OCI-LY7 (cell line): ENCODE measurements at regions not wholly inside any gene's neighbourhood (a gene's known extent, or its start where the extent isn't known, plus 50 kb on each side); places are given as distances from the start of the nearest gene placed in this dataset.

Experiments used
- BruUV-seq: library from RNA; stranded (reverse); fragments of 400-500 nt; replicated peaks from 2 replicates; lab custom pipeline; 2021; lab: Mats Ljungman, UMichigan
- CTCF ChIA-PET: fragments of 300-600 bp; sonication (Branson Sonifier 250); formaldehyde crosslinking; loops from one replicate; lab custom pipeline; 2022; ENCODE audit warnings: antibody characterized with exemption; ENCODE audit not compliant: unreplicated experiment; lab: Charles Lee
- POLR2A ChIA-PET: fragments of 300-600 bp; sonication (Branson Sonifier 250); formaldehyde crosslinking; loops from one replicate; lab custom pipeline; 2022; ENCODE audit warnings: antibody characterized with exemption; lab: Charles Lee
- DNase-seq: peaks from one replicate; pipeline ENCODE4 v3.0.0-alpha.2; 2015; ENCODE audit warnings: low spot score
- H2AFZ ChIP-seq: fragments of 200-600 bp; sonication (generic), shearing (Covaris generic); 2 replicates; pipeline ENCODE4 v1.6.1; 2014; ENCODE audit warnings: mild to moderate bottlenecking, antibody characterized with exemption, low read length, moderate library complexity
- H3K27ac ChIP-seq: fragments of 200-600 bp; sonication (generic); 2 replicates; pipeline ENCODE4 v1.5.1; 2014; ENCODE audit warnings: mixed run types, low read depth, mild to moderate bottlenecking, moderate library complexity, low read length, inconsistent platforms; ENCODE audit not compliant: poor library complexity, severe bottlenecking
- H3K36me3 ChIP-seq: fragments of 200-600 bp; sonication (generic); 2 replicates; pipeline ENCODE4 v1.6.1; 2014; ENCODE audit warnings: mild to moderate bottlenecking, antibody characterized with exemption, low read length, moderate library complexity, mixed read lengths; ENCODE audit not compliant: insufficient read depth
- H3K4me1 ChIP-seq: fragments of 200-600 bp; sonication (generic); 2 replicates; pipeline ENCODE4 v1.5.1; 2014; ENCODE audit warnings: mild to moderate bottlenecking, low read length; ENCODE audit not compliant: insufficient read depth, poor library complexity, severe bottlenecking
- H3K4me2 ChIP-seq: fragments of 200-600 bp; sonication (generic); 2 replicates; pipeline ENCODE4 v1.6.1; 2014; ENCODE audit warnings: mild to moderate bottlenecking, low read length
- H3K4me3 ChIP-seq: fragments of 200-600 bp; sonication (generic); 2 replicates; pipeline ENCODE4 v1.5.1; 2014; ENCODE audit warnings: mild to moderate bottlenecking, low read depth, low read length; ENCODE audit not compliant: poor library complexity, severe bottlenecking
- H3K79me2 ChIP-seq: fragments of 200-600 bp; sonication (generic); 2 replicates; pipeline ENCODE4 v1.6.1; 2016; ENCODE audit warnings: low read depth, mild to moderate bottlenecking, low read length, moderate library complexity, mixed read lengths; ENCODE audit not compliant: insufficient read depth
- H3K9me2 ChIP-seq: fragments of 200-600 bp; sonication (generic); 2 replicates; pipeline ENCODE4 v1.6.1; 2016; ENCODE audit warnings: mild to moderate bottlenecking, low read length, mixed read lengths; ENCODE audit not compliant: insufficient read depth
- H3K9me3 ChIP-seq: fragments of 200-600 bp; sonication (generic); 2 replicates; pipeline ENCODE4 v1.6.1; 2014; ENCODE audit warnings: mild to moderate bottlenecking, mixed run types, low read length, mixed read lengths
- H4K20me1 ChIP-seq: fragments of 200-600 bp; sonication (generic); 2 replicates; pipeline ENCODE4 v1.6.1; 2014; ENCODE audit warnings: mild to moderate bottlenecking, antibody characterized with exemption, low read length, moderate library complexity, mixed read lengths; ENCODE audit not compliant: insufficient read depth
- CTCF ChIP-seq: fragments of 200-600 bp; sonication (generic); conservative IDR thresholded peaks from 2 replicates; pipeline ENCODE4 v1.5.1; 2014; ENCODE audit warnings: mild to moderate bottlenecking, antibody characterized with exemption, low read length, moderate library complexity, mixed read lengths
- EZH2phosphoT487 ChIP-seq: fragments of 200-600 bp; sonication (generic); IDR thresholded peaks from 2 replicates; pipeline ENCODE4 v1.6.1; 2018; ENCODE audit warnings: low read depth, borderline replicate concordance, mild to moderate bottlenecking, mixed run types, antibody characterized with exemption, low read length, moderate library complexity, mixed read lengths
- intact Hi-C: fragments of 100-400 bp; cut with micrococcal nuclease; formaldehyde crosslinking; loops from one replicate; pipeline ENCODE4 v1.10.0; 2022; ENCODE audit not compliant: unreplicated experiment

GRCh38 chr2:144233317-144233716 is 286.6 kb downstream of the ZEB2 start:
- H3K36me3 ChIP-seq = no peaks in the 10 kb centered on the region
- H3K4me2 ChIP-seq = peak overlapping the region; percentile 27
- ChIA-PET CTCF (no interaction called here), POLR2A (interaction anchor here (1.5 to 1.8 kb wide), 2 partner anchors 10 to 48 kb away, joined by 3 to 7 read pairs; no protein-coding TSS in a partner anchor)
- peaks cover 33% of the 10 kb centered on the region; the same call in 1 of the 2 replicates for H3K79me2 ChIP-seq
- H3K9me2 ChIP-seq = no peaks in the 10 kb centered on the region
- H2AFZ ChIP-seq = peak overlapping the region; percentile 48; the same call in 1 of the 2 replicates
- peaks cover 64% of the 10 kb centered on the region for H3K4me1 ChIP-seq
- no peak overlapping the region for H3K27ac ChIP-seq
- no peak overlapping the region for H3K4me3 ChIP-seq
- DNase-seq = no peak
- no peaks in the 10 kb centered on the region for H3K9me3 ChIP-seq
- no TSS peak for BruUV-seq
- no peak for TF ChIP-seq EZH2phosphoT487
- TF ChIP-seq CTCF = no peak
- intact Hi-C loops = loop anchor here (10.0 kb wide), 1 partner anchor 1109 kb away; the partner anchor contains the start of gene ARHGAP15
- no peaks in the 10 kb centered on the region for H4K20me1 ChIP-seq

- H3K27ac ChIP-seq = no peak overlapping the region
- peaks cover 6% of the 10 kb centered on the region; the same call in 1 of the 2 replicates for H3K79me2 ChIP-seq
- no peak overlapping the region for H3K4me3 ChIP-seq
- ChIA-PET POLR2A (interaction anchor here (0.6 to 2.7 kb wide), 2 partner anchors 12 to 319 kb away, joined by 3 to 20 read pairs; no protein-coding TSS in a partner anchor), CTCF (no interaction called here)
- H3K4me2 ChIP-seq = peak overlapping the region; percentile 13; the same call in 1 of the 2 replicates
- H3K4me1 ChIP-seq = peaks cover 39% of the 10 kb centered on the region
- no peak for DNase-seq
- H3K9me2 ChIP-seq = no peaks in the 10 kb centered on the region
- no peaks in the 10 kb centered on the region for H3K36me3 ChIP-seq
- no TSS peak for BruUV-seq
- H3K9me3 ChIP-seq = no peaks in the 10 kb centered on the region
- TF ChIP-seq CTCF (no peak), EZH2phosphoT487 (no peak)
- intact Hi-C loops = loop anchor here (10.0 kb wide), 1 partner anchor 1106 kb away; the partner anchor contains the start of gene ARHGAP15
- H2AFZ ChIP-seq = no peak overlapping the region
- H4K20me1 ChIP-seq = no peaks in the 10 kb centered on the region
Observed at GRCh38 chr2:144230448-144231085, 289.4 kb downstream of the ZEB2 start.

DNA sequence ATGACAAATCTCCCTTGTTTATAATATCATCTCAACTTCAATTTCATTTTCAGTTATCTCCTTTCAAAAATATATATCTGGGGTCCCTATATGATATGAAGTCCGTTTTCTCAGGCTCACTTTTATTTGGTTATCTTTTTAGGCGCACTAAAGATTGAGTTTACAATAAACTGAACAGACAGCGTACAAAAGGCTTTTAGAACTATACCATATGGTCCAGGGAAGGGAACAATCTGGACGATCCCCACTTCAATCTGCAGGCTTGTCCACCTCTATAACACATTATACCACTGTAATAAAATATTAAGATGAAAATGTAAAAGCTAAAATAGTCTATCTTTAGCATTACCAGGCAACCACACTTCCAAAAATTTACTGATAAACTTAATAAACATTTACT is 289.9 kb downstream of the ZEB2 start:
- BruUV-seq = no TSS peak
- peaks cover 6% of the 10 kb centered on the region; the same call in 1 of the 2 replicates for H3K79me2 ChIP-seq

More for the DNA sequence above, 289.9 kb downstream of the ZEB2 start:
- H3K9me2 ChIP-seq = no peaks in the 10 kb centered on the region
- intact Hi-C loops = loop anchor here (10.0 kb wide), 1 partner anchor 1105 kb away; the partner anchor contains the start of gene ARHGAP15
- no peak overlapping the region for H2AFZ ChIP-seq
- H3K27ac ChIP-seq = no peak overlapping the region
- H3K9me3 ChIP-seq = no peaks in the 10 kb centered on the region
- peaks cover 37% of the 10 kb centered on the region for H3K4me1 ChIP-seq
- no peaks in the 10 kb centered on the region for H4K20me1 ChIP-seq
- ChIA-PET CTCF (no interaction called here), POLR2A (interaction anchor here (0.6 to 2.7 kb wide), 2 partner anchors 13 to 319 kb away, joined by 3 to 20 read pairs; no protein-coding TSS in a partner anchor)
- DNase-seq = no peak
- no peak overlapping the region for H3K4me2 ChIP-seq
- TF ChIP-seq CTCF = no peak
- TF ChIP-seq EZH2phosphoT487 = no peak
- H3K4me3 ChIP-seq = no peak overlapping the region
- H3K36me3 ChIP-seq = no peaks in the 10 kb centered on the region
